Bronchial epithelial cell (primary cell): ENCODE measurements at regions not wholly inside any gene's neighbourhood (a gene's known extent, or its start where the extent isn't known, plus 50 kb on each side); places are given as distances from the start of the nearest gene placed in this dataset.

Experiments
- DNase-seq: peaks from one replicate; pipeline ENCODE4 v3.0.0-alpha.2; 2010; ENCODE audit warnings: low read depth
- FAIRE-seq: peaks from 2 replicates; lab custom pipeline; 2011; peaks lifted over from hg19 to GRCh38; lab: Jason Lieb, UNC
- H3K27me3 ChIP-seq: 2 replicates; pipeline ENCODE4 v1.5.1; 2011; ENCODE audit warnings: low read length; ENCODE audit not compliant: control insufficient read depth, insufficient read depth
- H3K36me3 ChIP-seq: 2 replicates; pipeline ENCODE4 v1.5.1; 2011; ENCODE audit warnings: low read length; ENCODE audit not compliant: control insufficient read depth, insufficient read depth
- H3K4me3 ChIP-seq: 2 replicates; pipeline ENCODE4 v1.5.1; 2011; ENCODE audit warnings: mild to moderate bottlenecking, low read depth, low read length, control low read depth
- CTCF ChIP-seq: IDR thresholded peaks from 2 replicates; pipeline ENCODE4 v1.5.1; 2011; ENCODE audit warnings: mild to moderate bottlenecking, moderate library complexity, low read length, control low read depth, inconsistent platforms; ENCODE audit not compliant: insufficient read depth, severe bottlenecking

GRCh38 chr5:51072937-51073336 lies 310.3 kb upstream of the ISL1 start:
- H3K27me3 ChIP-seq, result no peaks in the 10 kb centered on the region
- no peak for TF ChIP-seq CTCF
- no peak for FAIRE-seq
- no peak overlapping the region for H3K4me3 ChIP-seq
- DNase-seq, result no peak
- H3K36me3 ChIP-seq, result no peaks in the 10 kb centered on the region

GRCh38 chr5:51082741-51083140 lies 300.5 kb upstream of the ISL1 start:
- no peak overlapping the region for H3K4me3 ChIP-seq
- H3K36me3 ChIP-seq, result no peaks in the 10 kb centered on the region
- no peak for DNase-seq
- TF ChIP-seq CTCF, result no peak
- no peaks in the 10 kb centered on the region for H3K27me3 ChIP-seq
- FAIRE-seq, result no peak

GRCh38 chr5:51091816-51092215 lies 291.4 kb upstream of the ISL1 start:
- no peak overlapping the region for H3K4me3 ChIP-seq
- H3K36me3 ChIP-seq, result no peaks in the 10 kb centered on the region
- H3K27me3 ChIP-seq, result no peaks in the 10 kb centered on the region
- no peak for TF ChIP-seq CTCF
- FAIRE-seq (no peak), DNase-seq (no peak)

GRCh38 chr5:51095486-51095885 lies 287.8 kb upstream of the ISL1 start:
- no peaks in the 10 kb centered on the region for H3K27me3 ChIP-seq
- no peak overlapping the region for H3K4me3 ChIP-seq
- no peak for TF ChIP-seq CTCF
- DNase-seq, result no peak
- H3K36me3 ChIP-seq, result no peaks in the 10 kb centered on the region
- no peak for FAIRE-seq

- no peak overlapping the region for H3K4me3 ChIP-seq
- no peak for TF ChIP-seq CTCF
- FAIRE-seq (no peak), DNase-seq (no peak)
- no peaks in the 10 kb centered on the region for H3K27me3 ChIP-seq
- no peaks in the 10 kb centered on the region for H3K36me3 ChIP-seq
These were observed 286.4 kb upstream of the ISL1 start for GRCh38 chr5:51096859-51097258.

- TF ChIP-seq CTCF, result no peak
- FAIRE-seq (no peak), DNase-seq (no peak)
- Histone ChIP-seq H3K4me3 (no peak overlapping the region), H3K27me3 (no peaks in the 10 kb centered on the region), H3K36me3 (no peaks in the 10 kb centered on the region)
These were observed 283.9 kb upstream of the ISL1 start for GRCh38 chr5:51099173-51099853.
